ENCODE measurements at regions not wholly inside any gene's neighbourhood (a gene's known extent, or its start where the extent isn't known, plus 50 kb on each side); places are given as distances from the start of the nearest gene placed in this dataset.

DNA sequence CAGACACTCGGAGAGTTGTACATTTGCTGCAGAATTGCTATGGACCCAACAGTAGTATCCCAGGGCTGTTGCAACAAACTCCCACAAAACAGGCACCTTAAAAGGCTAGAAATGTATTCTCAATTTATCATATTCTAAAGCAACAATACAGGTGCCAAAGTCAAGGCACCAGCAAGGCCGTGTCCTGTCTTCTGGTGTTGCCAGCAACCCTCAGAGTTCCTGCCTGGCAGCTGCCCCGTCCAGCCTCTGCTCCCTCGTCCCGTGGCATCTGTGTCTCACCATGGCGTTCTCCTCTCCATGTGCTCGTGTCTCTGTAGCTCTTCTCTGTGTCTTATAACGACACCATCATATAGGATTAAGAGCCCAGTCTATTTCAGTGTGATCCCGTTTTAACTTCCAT is 67.7 kb upstream of the ARGLU1 start:
- no peak overlapping the region for H3K4me2 ChIP-seq (ENCODE audit: low read length)
- no peak overlapping the region for H3K4me3 Mint-ChIP-seq (ENCODE audit: unreplicated experiment)
- no peak overlapping the region for H3K9ac ChIP-seq (ENCODE audit: low read length)
- TF ChIP-seq, protein P1, sequence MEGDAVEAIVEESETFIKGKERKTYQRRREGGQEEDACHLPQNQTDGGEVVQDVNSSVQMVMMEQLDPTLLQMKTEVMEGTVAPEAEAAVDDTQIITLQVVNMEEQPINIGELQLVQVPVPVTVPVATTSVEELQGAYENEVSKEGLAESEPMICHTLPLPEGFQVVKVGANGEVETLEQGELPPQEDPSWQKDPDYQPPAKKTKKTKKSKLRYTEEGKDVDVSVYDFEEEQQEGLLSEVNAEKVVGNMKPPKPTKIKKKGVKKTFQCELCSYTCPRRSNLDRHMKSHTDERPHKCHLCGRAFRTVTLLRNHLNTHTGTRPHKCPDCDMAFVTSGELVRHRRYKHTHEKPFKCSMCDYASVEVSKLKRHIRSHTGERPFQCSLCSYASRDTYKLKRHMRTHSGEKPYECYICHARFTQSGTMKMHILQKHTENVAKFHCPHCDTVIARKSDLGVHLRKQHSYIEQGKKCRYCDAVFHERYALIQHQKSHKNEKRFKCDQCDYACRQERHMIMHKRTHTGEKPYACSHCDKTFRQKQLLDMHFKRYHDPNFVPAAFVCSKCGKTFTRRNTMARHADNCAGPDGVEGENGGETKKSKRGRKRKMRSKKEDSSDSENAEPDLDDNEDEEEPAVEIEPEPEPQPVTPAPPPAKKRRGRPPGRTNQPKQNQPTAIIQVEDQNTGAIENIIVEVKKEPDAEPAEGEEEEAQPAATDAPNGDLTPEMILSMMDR (IDR thresholded peaks at IDR 0.05; ENCODE audit: insufficient read depth, low read depth, low read length), result no peak
- TF ChIP-seq EZH2 (IDR thresholded peaks at IDR 0.05; ENCODE audit: insufficient read depth, low read length), result no peak
- no peaks in the 10 kb centered on the region for H3K27me3 ChIP-seq (ENCODE audit: insufficient read depth, low read length)
- H2AFZ ChIP-seq (ENCODE audit: low read depth, low read length), result no peak overlapping the region
- DNase-seq (ENCODE audit: low read depth) (no peak), FAIRE-seq (no peak)
- no peaks in the 10 kb centered on the region for H3K79me2 ChIP-seq (ENCODE audit: insufficient read depth, low read length)
- H3K4me1 Mint-ChIP-seq (ENCODE audit: low read depth, unreplicated experiment), result no peaks in the 10 kb centered on the region
- H3K4me1 ChIP-seq (ENCODE audit: insufficient read depth, low read length), result no peaks in the 10 kb centered on the region
- no peaks in the 10 kb centered on the region for H3K36me3 ChIP-seq (ENCODE audit: insufficient read depth, low read length)
- no peak overlapping the region for H3K27ac ChIP-seq (ENCODE audit: low read depth, low read length)
- peaks cover 3% of the 10 kb centered on the region for H3K9me3 Mint-ChIP-seq (ENCODE audit: unreplicated experiment)
- peak overlapping the region; percentile 26 for H3K27ac Mint-ChIP-seq (ENCODE audit: unreplicated experiment)
- peaks cover 9% of the 10 kb centered on the region for H3K27me3 Mint-ChIP-seq (ENCODE audit: low read depth, unreplicated experiment)
- no peaks in the 10 kb centered on the region for H3K36me3 Mint-ChIP-seq (ENCODE audit: low read depth, unreplicated experiment)
- H3K4me3 ChIP-seq (ENCODE audit: insufficient read depth, low read depth, low read length), result no peak overlapping the region
- H3K9me3 ChIP-seq (ENCODE audit: insufficient read depth, low read depth, low read length), result no peaks in the 10 kb centered on the region
- no peaks in the 10 kb centered on the region for H4K20me1 ChIP-seq (ENCODE audit: insufficient read depth, low read length)

DNA sequence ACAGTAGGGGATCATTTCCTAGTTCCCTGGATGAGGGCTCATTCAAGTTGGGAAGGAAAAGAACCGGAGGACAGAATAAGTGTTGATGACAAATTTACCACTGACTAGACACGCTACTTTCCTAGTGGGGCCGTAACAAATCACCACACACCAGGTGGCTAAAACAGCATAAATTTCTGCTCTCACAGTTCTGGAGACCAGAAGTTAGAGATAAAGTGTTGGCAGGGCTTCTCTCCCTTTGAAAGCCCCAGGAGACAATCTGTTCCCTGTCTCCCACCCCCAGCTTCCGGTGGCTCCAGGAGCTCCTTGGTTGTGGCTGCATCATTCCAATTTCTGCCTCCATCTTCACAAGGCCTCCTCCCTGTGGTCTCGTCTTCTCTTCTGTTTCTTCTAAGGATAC is 65.4 kb upstream of the ARGLU1 start:
- H3K27me3 ChIP-seq (ENCODE audit: insufficient read depth, low read length), result no peaks in the 10 kb centered on the region
- no peak for DNase-seq (ENCODE audit: low read depth)
- no peak overlapping the region for H3K4me3 ChIP-seq (ENCODE audit: insufficient read depth, low read depth, low read length)
- no peak for TF ChIP-seq EZH2 (IDR thresholded peaks at IDR 0.05; ENCODE audit: insufficient read depth, low read length)
- TF ChIP-seq, protein P1 (IDR thresholded peaks at IDR 0.05; ENCODE audit: insufficient read depth, low read depth, low read length), result no peak
- H3K4me3 Mint-ChIP-seq (ENCODE audit: unreplicated experiment), result no peak overlapping the region
- no peaks in the 10 kb centered on the region for H3K36me3 ChIP-seq (ENCODE audit: insufficient read depth, low read length)
- H3K9me3 ChIP-seq (ENCODE audit: insufficient read depth, low read depth, low read length), result no peaks in the 10 kb centered on the region
- H3K9ac ChIP-seq (ENCODE audit: low read length), result no peak overlapping the region
- no peaks in the 10 kb centered on the region for H3K4me1 ChIP-seq (ENCODE audit: insufficient read depth, low read length)
- no peaks in the 10 kb centered on the region for H4K20me1 ChIP-seq (ENCODE audit: insufficient read depth, low read length)
- H3K9me3 Mint-ChIP-seq (ENCODE audit: unreplicated experiment), result peaks cover 4% of the 10 kb centered on the region
- no peaks in the 10 kb centered on the region for H3K36me3 Mint-ChIP-seq (ENCODE audit: low read depth, unreplicated experiment)
- no peaks in the 10 kb centered on the region for H3K4me1 Mint-ChIP-seq (ENCODE audit: low read depth, unreplicated experiment)
- H3K4me2 ChIP-seq (ENCODE audit: low read length), result no peak overlapping the region
- H3K27me3 Mint-ChIP-seq (ENCODE audit: low read depth, unreplicated experiment), result peaks cover 12% of the 10 kb centered on the region
- H3K27ac Mint-ChIP-seq (ENCODE audit: unreplicated experiment), result no peak overlapping the region
- no peak for FAIRE-seq
- H3K27ac ChIP-seq (ENCODE audit: low read depth, low read length), result no peak overlapping the region
- no peak overlapping the region for H2AFZ ChIP-seq (ENCODE audit: low read depth, low read length)
- H3K79me2 ChIP-seq (ENCODE audit: insufficient read depth, low read length), result no peaks in the 10 kb centered on the region

DNA sequence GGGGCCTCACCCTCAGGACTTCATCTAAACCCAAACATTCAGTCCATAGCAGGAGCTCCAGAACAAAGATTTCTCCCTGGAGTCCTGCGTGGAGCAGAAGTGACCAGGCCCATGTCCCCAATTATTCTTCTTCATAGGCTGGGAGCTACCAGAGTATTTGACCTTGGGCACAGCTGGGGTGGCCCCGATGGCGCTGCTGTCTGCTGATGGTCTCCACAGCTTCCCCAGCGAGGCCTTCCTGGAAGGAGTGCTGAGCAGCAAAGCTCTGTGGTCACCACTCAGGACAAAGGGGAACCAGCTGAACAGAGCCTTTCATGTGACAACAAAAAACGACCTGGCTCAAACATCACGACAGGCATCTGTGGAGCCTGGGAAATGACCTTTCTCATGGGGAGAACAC is 62.7 kb upstream of the ARGLU1 start:
- FAIRE-seq (no peak), DNase-seq (ENCODE audit: low read depth) (no peak)
- no peaks in the 10 kb centered on the region for H3K27me3 ChIP-seq (ENCODE audit: insufficient read depth, low read length)
- H3K9ac ChIP-seq (ENCODE audit: low read length), result no peak overlapping the region
- H2AFZ ChIP-seq (ENCODE audit: low read depth, low read length), result no peak overlapping the region
- H3K4me1 ChIP-seq (ENCODE audit: insufficient read depth, low read length), result no peaks in the 10 kb centered on the region
- H3K4me3 ChIP-seq (ENCODE audit: insufficient read depth, low read depth, low read length), result no peak overlapping the region
- no peaks in the 10 kb centered on the region for H3K36me3 Mint-ChIP-seq (ENCODE audit: low read depth, unreplicated experiment)
- peaks cover 5% of the 10 kb centered on the region for H3K9me3 Mint-ChIP-seq (ENCODE audit: unreplicated experiment)
- no peak overlapping the region for H3K4me3 Mint-ChIP-seq (ENCODE audit: unreplicated experiment)
- H3K27me3 Mint-ChIP-seq (ENCODE audit: low read depth, unreplicated experiment), result peaks cover 16% of the 10 kb centered on the region
- no peaks in the 10 kb centered on the region for H3K36me3 ChIP-seq (ENCODE audit: insufficient read depth, low read length)
- H3K27ac ChIP-seq (ENCODE audit: low read depth, low read length), result no peak overlapping the region
- no peaks in the 10 kb centered on the region for H3K9me3 ChIP-seq (ENCODE audit: insufficient read depth, low read depth, low read length)
- H3K27ac Mint-ChIP-seq (ENCODE audit: unreplicated experiment), result no peak overlapping the region
- H4K20me1 ChIP-seq (ENCODE audit: insufficient read depth, low read length), result no peaks in the 10 kb centered on the region
- H3K79me2 ChIP-seq (ENCODE audit: insufficient read depth, low read length), result no peaks in the 10 kb centered on the region
- H3K4me1 Mint-ChIP-seq (ENCODE audit: low read depth, unreplicated experiment), result no peaks in the 10 kb centered on the region
- no peak for TF ChIP-seq EZH2 (IDR thresholded peaks at IDR 0.05; ENCODE audit: insufficient read depth, low read length)
- TF ChIP-seq, protein P1 (IDR thresholded peaks at IDR 0.05; ENCODE audit: insufficient read depth, low read depth, low read length), result no peak
- no peak overlapping the region for H3K4me2 ChIP-seq (ENCODE audit: low read length)

Measured in astrocyte (in vitro differentiated cells and primary cell).